Adrenal gland (tissue), 5 donors: ENCODE measurements at regions not wholly inside any gene's neighbourhood (a gene's known extent, or its start where the extent isn't known, plus 50 kb on each side); places are given as distances from the start of the nearest gene placed in this dataset.

ENCODE experiments used
- CTCF ChIP-seq, 6 experiments: fragments of 450-650 bp in 4 of 6; fragments of 200-600 bp in 2 of 6; sonication (generic) in 1 of 6; IDR thresholded peaks; 1 replicate in 5 of 6; 2 replicates in 1 of 6; pipeline versions ENCODE4 v1.5.1 to v1.8.0; 2016 to 2021; ENCODE audit warnings: antibody characterized with exemption in 6 of 6, mild to moderate bottlenecking in 2 of 6, moderate library complexity in 1 of 6
- POLR2A ChIP-seq, 2 donors: fragments of 450-650 bp; IDR thresholded peaks; one replicate each; pipeline ENCODE4 v1.6.1; 2017; ENCODE audit warnings: antibody characterized with exemption in 2 of 2, mild to moderate bottlenecking in 2 of 2, moderate library complexity in 1 of 2
- donor health status: DM: no; HTN: no; CAD: no.

- TF ChIP-seq CTCF (IDR thresholded peaks at IDR 0.05): no peak
- TF ChIP-seq POLR2A (IDR thresholded peaks at IDR 0.05): no peak
Measured at GRCh38 chr1:30601316-30602085, 121.9 kb downstream of the MATN1 start.
